ENCODE measurements at regions not wholly inside any gene's neighbourhood (a gene's known extent, or its start where the extent isn't known, plus 50 kb on each side); places are given as distances from the start of the nearest gene placed in this dataset.
"Not testable (repeated sequence)": the region's sequence is repeated elsewhere in the genome, so short reads cannot be mapped to it uniquely, and the experiment has no call there.

DNA sequence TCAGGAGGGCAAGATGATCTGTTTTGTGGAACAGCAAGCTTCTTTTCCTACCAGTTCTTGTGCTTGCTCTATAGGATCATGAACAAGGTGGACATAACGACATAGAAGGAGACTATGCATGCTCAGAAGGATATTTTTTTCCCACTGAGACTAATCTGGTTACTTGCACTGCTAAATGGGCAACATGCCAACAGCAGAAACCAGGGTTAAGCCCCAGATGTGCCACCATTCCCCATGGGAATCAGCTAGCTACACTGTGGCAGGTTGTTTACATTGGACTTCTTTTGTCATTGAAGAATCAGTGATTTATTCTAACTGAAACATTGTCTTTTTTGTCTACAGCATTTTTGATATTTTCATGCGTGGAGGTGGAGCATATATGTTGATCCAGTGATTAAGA is 165.6 kb downstream of the C4orf33 start:
- no peak overlapping the region for H3K4me3 ChIP-seq
- no peaks in the 10 kb centered on the region for H3K27me3 ChIP-seq
- TF ChIP-seq, protein P1, sequence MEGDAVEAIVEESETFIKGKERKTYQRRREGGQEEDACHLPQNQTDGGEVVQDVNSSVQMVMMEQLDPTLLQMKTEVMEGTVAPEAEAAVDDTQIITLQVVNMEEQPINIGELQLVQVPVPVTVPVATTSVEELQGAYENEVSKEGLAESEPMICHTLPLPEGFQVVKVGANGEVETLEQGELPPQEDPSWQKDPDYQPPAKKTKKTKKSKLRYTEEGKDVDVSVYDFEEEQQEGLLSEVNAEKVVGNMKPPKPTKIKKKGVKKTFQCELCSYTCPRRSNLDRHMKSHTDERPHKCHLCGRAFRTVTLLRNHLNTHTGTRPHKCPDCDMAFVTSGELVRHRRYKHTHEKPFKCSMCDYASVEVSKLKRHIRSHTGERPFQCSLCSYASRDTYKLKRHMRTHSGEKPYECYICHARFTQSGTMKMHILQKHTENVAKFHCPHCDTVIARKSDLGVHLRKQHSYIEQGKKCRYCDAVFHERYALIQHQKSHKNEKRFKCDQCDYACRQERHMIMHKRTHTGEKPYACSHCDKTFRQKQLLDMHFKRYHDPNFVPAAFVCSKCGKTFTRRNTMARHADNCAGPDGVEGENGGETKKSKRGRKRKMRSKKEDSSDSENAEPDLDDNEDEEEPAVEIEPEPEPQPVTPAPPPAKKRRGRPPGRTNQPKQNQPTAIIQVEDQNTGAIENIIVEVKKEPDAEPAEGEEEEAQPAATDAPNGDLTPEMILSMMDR (IDR thresholded peaks at IDR 0.05), result no peak
- no peak for TF ChIP-seq POLR2AphosphoS5 (IDR thresholded peaks at IDR 0.05)
- no peak for TF ChIP-seq POLR2A (IDR thresholded peaks at IDR 0.05; ENCODE audit: low read depth)
- TF ChIP-seq EP300 (IDR thresholded peaks at IDR 0.05), result no peak
- no peak overlapping the region for H3K27ac ChIP-seq (replicated peaks in 1 of 4)
- intact Hi-C loops (cut with DNase I), result no loop called here
- 95% methylated on average over 2 of the region's 2 CpGs for WGBS
- H3K36me3 ChIP-seq, result no peaks in the 10 kb centered on the region
- H3K9me3 ChIP-seq, result no peaks in the 10 kb centered on the region
- DNase-seq (ENCODE audit: extremely low spot score), result no peak
- no peaks in the 10 kb centered on the region for H3K4me1 ChIP-seq

DNA sequence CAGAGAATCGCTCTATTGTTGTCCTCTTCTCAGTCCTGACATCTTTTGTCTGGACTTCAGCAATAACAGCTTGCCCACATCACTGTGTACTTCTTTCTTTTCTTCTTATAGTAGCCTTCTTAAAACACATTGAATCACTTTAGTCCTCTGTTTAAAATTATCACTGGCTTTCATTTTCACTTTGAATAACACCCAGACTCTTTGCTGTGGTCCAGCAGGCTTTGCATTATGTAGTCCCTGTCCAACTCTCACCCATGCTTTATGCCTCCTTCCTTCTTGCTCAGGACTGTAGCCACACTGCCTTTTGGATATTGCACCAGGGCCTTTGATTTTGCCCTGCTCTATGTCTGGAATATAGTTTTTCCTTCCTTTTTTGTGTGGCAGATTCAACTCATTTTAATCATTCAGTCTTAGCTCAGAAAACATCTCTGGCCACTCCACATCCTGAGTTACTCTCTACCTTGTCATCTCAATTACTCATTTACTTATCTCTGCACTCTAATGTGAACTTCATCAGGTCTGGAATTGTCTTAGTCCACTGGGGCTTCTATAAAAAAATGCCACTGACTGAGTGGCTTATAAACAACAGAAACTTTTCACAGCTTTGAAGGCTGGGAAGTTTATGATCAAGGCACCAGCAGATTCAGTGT is 168.2 kb downstream of the C4orf33 start:
- no peaks in the 10 kb centered on the region for H3K36me3 ChIP-seq
- no peak for TF ChIP-seq EP300 (IDR thresholded peaks at IDR 0.05)
- no peak for TF ChIP-seq POLR2A (IDR thresholded peaks at IDR 0.05; ENCODE audit: low read depth)
- TF ChIP-seq POLR2AphosphoS5 (IDR thresholded peaks at IDR 0.05), result no peak
- TF ChIP-seq, protein P1 (IDR thresholded peaks at IDR 0.05), result no peak
- H3K27me3 ChIP-seq, result no peaks in the 10 kb centered on the region
- H3K9me3 ChIP-seq, result no peaks in the 10 kb centered on the region
- H3K27ac ChIP-seq (replicated peaks in 1 of 4), result no peak overlapping the region
- intact Hi-C loops (cut with DNase I), result no loop called here
- 84% methylated on average over 1 of the region's 1 CpG for WGBS
- H3K4me1 ChIP-seq, result no peaks in the 10 kb centered on the region
- no peak overlapping the region for H3K4me3 ChIP-seq
- DNase-seq (ENCODE audit: extremely low spot score), result no peak

DNA sequence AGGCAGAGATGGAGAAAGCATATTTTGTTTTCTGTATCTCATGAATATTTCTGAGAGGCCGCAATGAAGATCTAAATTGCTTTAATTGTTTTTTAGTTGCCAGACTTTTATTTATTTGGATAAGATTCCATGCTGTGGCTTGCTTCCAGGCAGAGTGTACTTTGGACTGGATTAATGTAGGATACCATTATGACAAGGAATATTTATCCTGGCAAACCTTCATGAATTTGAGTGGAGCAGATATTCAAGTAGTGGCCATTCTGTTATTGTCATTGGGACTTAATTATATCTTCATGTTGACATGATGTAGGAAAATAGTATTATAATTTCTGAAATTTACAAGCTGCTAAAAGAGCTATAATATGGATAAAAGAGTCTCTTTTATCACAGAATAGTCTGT is 182.9 kb downstream of the C4orf33 start:
- Histone ChIP-seq H3K36me3 (no peaks in the 10 kb centered on the region), H3K4me1 (no peaks in the 10 kb centered on the region), H3K27me3 (no peaks in the 10 kb centered on the region), H3K4me3 (no peak overlapping the region), H3K27ac (replicated peaks in 1 of 4) (no peak overlapping the region), H3K9me3 (no peaks in the 10 kb centered on the region)
- TF ChIP-seq, protein P1 (IDR thresholded peaks at IDR 0.05), result no peak
- TF ChIP-seq POLR2AphosphoS5 (IDR thresholded peaks at IDR 0.05) (no peak), POLR2A (IDR thresholded peaks at IDR 0.05; ENCODE audit: low read depth) (no peak), EP300 (IDR thresholded peaks at IDR 0.05) (no peak)
- intact Hi-C loops (cut with DNase I), result no loop called here
- 44% methylated on average over 1 of the region's 1 CpG for WGBS
- no peak for DNase-seq (ENCODE audit: extremely low spot score)

DNA sequence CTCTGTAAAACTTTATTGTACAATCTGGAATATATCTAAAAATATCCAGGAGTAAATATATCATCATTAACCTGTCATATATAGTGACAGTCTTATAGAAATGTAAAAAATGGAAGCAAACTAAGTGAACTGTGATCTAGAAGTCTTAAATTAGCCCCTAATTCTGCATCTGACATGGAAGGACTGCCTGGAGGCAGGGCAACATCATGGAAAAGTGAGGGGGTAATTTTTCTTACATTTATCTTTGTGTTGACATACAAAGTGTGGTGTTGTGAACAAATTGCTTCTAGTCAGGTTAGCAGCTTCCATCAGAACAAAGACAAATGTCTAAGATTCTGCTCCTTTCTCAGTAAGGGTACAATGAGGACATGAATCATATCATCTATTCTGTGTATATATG is 186.3 kb downstream of the C4orf33 start:
- intact Hi-C loops (cut with DNase I), result no loop called here
- H3K4me3 ChIP-seq, result no peak overlapping the region
- no peaks in the 10 kb centered on the region for H3K4me1 ChIP-seq
- H3K27ac ChIP-seq (replicated peaks in 1 of 4), result no peak overlapping the region
- TF ChIP-seq POLR2AphosphoS5 (IDR thresholded peaks at IDR 0.05), result no peak
- no peak for TF ChIP-seq POLR2A (IDR thresholded peaks at IDR 0.05; ENCODE audit: low read depth)
- TF ChIP-seq, protein P1 (IDR thresholded peaks at IDR 0.05), result no peak
- no peak for TF ChIP-seq EP300 (IDR thresholded peaks at IDR 0.05)
- H3K36me3 ChIP-seq, result no peaks in the 10 kb centered on the region
- DNase-seq (ENCODE audit: extremely low spot score), result no peak
- H3K27me3 ChIP-seq, result no peaks in the 10 kb centered on the region
- H3K9me3 ChIP-seq, result no peaks in the 10 kb centered on the region

DNA sequence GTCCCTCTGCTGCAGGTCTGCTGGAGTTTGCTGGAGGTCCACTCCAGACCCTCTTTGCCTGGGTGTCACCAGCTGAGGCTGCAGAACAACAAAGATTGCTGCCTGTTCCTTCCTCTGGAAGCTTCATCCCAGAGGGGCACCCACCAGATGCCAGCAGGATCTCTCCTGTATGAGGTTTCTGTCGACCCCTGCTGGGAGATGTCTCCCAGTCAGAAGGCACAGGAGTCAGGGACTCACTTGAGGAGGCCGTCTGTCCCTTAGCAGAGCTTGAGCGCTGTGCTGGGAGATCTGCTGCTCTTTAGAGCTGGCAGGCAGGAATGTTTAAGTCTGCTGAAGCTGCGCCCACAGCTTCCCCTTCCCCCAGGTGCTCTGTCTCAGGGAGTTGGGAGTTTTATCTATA is 196.2 kb downstream of the C4orf33 start:
- H3K4me3 ChIP-seq; H3K27ac ChIP-seq (replicated peaks in 1 of 4); H3K4me1 ChIP-seq; H3K36me3 ChIP-seq; H3K9me3 ChIP-seq; intact Hi-C loops (cut with DNase I); DNase-seq (ENCODE audit: extremely low spot score); H3K27me3 ChIP-seq: not testable (repeated sequence)
- 88% methylated on average over 3 of the region's 4 CpGs for WGBS
